Jurkat, Clone E6-1 (cell line): ENCODE measurements at regions not wholly inside any gene's neighbourhood (a gene's known extent, or its start where the extent isn't known, plus 50 kb on each side); places are given as distances from the start of the nearest gene placed in this dataset.
"Not testable (repeated sequence)": the region's sequence is repeated elsewhere in the genome, so short reads cannot be mapped to it uniquely, and the experiment has no call there.

ENCODE experiments used
- DNase-seq: peaks from one replicate; pipeline ENCODE4 v3.0.0-alpha.2; 2011; ENCODE audit warnings: low read depth, low spot score
- H3K4me3 ChIP-seq: 2 replicates; pipeline ENCODE4 v1.5.1; 2011; ENCODE audit warnings: mild to moderate bottlenecking, low read length, control low read depth, moderate library complexity

- no peak overlapping the region for H3K4me3 ChIP-seq
- DNase-seq = no peak
Measured at GRCh38 chr16:50497592-50497991, 50.6 kb upstream of the NKD1 start.

DNA sequence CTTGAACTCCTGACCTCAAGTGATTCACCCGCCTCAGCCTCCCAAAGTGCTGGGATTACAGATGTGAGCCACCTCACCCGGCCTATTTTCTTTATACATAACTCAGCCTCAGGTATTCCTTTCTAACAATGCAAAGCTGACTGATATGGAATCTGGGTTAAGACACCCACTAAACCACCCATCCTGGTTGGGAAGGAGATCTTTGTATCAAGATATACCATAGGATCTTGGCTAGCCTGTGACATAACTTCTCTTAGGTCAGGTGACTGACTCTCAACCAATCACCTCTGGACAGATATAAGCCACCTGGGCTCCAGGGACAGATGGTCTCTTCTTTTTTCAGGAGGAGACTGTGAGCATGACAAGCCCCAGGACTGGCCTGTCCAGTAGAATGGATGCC is 51.2 kb upstream of the NKD1 start:
- no peak overlapping the region for H3K4me3 ChIP-seq
- DNase-seq = no peak

DNA sequence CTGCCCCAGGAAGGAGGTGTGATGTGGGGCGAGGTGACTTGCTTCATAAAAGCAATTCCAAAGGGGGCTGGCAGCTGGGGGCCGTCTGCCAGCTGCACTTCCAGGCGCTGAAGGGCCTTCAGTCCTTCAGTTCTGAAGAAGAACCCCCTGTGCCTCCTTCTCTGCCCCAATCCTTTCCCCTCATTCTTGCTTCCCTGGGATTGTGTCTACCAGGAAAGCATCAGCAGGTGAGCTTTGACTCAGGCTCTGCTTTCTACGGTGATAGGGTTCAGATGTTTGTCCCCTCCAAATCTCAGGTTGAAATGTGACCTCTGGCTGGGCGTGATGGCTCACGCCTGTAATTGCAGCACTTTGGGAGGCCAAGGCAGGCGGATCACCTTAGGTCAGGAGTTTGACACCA is 52.5 kb upstream of the NKD1 start:
- H3K4me3 ChIP-seq = no peak overlapping the region
- DNase-seq = no peak

DNA sequence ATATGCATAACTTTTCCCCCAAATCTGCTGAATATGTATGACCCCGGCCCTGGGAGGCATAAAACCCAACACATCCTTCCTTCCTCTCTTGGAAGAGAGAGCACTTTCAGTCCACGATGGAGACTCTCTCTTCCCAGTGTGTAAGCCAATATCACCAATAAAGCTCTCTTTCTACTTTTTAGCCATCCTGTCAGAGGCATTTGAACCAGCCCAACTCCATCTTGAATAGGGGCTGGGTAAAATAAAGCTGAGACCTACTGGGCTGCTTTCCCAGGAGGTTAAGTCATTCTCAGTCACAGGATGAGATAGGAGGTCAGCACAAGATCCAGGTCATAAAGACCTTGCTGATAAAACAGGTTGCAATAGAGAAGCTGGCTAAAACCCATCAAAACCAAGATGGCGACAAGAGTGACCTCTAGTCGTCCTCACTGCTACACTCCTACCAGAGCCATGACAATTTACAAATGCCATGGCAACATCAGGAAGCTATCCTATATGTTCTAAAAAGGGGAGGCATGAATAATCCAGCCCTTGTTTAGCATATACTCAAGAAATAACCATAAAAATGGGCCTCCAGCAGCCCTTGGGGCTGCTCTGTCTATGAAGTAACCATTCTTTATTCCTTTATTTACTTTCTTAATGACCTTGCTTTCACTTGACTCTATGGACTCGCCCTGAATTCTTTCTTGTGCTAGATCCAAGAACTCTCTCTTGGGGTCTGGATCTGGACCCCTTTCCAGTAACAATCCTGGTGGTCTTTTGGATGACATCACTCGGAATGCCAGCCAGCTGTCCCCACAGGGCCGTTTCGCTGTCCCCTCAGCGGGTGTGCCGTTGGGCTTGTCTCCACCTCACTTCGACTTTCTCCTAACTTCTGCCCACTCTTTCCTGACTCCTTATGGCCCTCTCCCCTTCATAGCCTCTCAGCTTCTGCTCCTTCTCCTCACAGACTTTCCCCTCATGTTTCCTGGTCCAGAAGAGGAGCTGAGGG is 53.4 kb upstream of the NKD1 start:
- no peak overlapping the region for H3K4me3 ChIP-seq
- no peak for DNase-seq

GRCh38 chr16:50491516-50491915 is 56.7 kb upstream of the NKD1 start:
- DNase-seq = no peak
- no peak overlapping the region for H3K4me3 ChIP-seq

GRCh38 chr16:50490828-50491227 is 57.4 kb upstream of the NKD1 start:
- no peak overlapping the region for H3K4me3 ChIP-seq

DNA sequence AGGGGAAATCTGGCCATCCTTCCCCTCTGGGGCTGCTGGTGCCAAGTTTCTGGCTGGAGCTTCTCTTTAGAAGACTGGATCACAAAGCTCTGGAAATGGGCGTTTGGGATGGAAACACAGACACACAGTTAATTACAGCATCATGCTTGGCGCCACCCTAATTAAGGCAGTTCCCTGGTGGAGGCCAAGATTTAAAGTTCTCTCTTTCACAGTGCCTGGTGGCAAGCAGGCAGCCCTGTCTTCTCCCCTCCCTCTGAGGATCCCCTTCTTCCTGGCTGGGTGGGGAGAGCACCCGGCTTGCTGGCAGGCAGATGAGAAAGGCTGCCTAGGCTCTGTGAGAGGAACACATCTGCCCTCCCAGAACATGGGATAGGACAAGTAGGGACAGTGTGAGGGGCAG is 59.0 kb upstream of the NKD1 start:
- DNase-seq = no peak
- no peak overlapping the region for H3K4me3 ChIP-seq

More at GRCh38 chr16:50490828-50491227, 57.4 kb upstream of the NKD1 start:
- DNase-seq = no peak

DNA sequence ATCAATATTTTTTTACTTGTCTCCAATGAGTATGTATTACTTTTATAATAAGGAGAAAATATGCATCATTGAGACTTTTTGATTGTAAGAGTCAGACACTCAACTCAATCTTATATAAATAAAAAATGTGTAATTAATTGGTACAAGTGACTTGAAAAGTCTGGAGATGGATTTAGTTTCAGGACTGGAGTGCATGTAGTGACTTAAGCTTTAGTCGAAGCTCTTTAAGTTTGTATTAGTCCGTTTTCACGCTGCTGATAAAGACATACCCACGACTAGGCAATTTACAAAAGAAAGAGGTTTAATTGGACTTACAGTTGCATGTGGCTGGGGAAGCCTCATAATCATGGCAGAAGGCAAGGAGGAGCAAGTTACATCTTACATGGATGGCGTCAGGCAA is 60.7 kb upstream of the NKD1 start:
- DNase-seq = no peak
- H3K4me3 ChIP-seq = no peak overlapping the region

GRCh38 chr16:50486162-50486561 is 62.0 kb upstream of the NKD1 start:
- DNase-seq, H3K4me3 ChIP-seq: not testable (repeated sequence)

GRCh38 chr16:50485232-50485631 is 63.0 kb upstream of the NKD1 start:
- no peak overlapping the region for H3K4me3 ChIP-seq

GRCh38 chr16:50482271-50482670 is 65.9 kb upstream of the NKD1 start:
- H3K4me3 ChIP-seq = no peak overlapping the region
- DNase-seq = no peak

More at GRCh38 chr16:50485232-50485631, 63.0 kb upstream of the NKD1 start:
- DNase-seq = no peak

DNA sequence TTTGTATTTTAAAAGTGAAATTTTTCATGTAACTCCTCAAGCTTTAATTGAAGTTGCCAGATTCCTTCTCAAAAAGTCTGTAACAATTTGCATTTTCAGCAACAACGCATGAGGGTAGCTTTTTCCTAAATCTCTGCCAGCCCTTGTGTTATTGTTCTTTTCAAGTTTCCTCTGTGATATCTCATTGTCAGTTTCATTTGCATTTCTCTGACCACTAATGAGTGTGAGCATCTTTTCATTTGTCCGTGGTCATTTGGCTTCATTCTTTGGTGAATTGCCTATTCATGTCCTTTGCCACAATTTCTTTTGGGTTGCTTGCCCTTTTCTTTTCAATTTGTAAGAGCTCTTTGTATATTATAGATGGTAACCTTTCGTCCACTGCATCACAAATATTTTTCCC is 68.0 kb upstream of the NKD1 start:
- no peak for DNase-seq
- H3K4me3 ChIP-seq = no peak overlapping the region

DNA sequence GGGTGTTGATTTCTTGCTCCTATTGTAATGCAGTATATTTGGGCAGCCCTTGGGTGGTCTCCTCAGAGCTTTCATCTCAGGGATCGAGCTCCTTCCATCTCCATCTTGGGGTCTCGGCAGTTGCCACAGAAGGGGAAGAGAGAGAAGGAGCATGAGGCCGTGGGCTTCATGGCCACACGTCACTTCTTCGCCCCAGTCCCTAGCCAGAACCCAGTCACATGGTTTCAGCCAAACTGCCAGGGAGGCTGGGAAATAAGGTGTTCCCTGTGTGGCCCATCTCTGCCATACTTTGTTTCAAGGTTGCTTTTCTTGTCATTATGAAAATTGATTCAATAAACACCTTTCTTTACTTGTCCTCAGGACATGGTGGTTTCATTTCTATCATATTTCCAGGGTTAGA is 68.4 kb upstream of the NKD1 start:
- DNase-seq = no peak
- H3K4me3 ChIP-seq = no peak overlapping the region

DNA sequence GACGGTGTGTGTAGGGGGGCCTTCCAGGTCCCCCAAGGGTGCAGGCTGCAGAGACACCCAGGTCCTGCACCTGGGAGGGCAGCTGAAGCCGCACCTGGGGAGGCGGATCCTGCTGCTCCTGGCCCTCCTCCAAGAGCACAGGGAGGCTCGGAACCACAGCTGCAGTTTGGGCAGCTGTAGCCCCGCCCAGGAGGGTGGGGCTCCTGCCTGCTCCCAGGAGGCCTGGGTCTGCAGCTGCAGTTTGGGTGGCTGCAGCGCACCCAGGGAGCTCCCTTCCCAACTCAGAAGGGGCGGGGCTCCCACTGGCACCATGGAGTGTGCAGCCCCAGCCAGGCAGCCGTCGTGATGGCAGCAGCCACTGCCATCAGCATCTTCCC is 69.4 kb upstream of the NKD1 start:
- H3K4me3 ChIP-seq = no peak overlapping the region
- no peak for DNase-seq

DNA sequence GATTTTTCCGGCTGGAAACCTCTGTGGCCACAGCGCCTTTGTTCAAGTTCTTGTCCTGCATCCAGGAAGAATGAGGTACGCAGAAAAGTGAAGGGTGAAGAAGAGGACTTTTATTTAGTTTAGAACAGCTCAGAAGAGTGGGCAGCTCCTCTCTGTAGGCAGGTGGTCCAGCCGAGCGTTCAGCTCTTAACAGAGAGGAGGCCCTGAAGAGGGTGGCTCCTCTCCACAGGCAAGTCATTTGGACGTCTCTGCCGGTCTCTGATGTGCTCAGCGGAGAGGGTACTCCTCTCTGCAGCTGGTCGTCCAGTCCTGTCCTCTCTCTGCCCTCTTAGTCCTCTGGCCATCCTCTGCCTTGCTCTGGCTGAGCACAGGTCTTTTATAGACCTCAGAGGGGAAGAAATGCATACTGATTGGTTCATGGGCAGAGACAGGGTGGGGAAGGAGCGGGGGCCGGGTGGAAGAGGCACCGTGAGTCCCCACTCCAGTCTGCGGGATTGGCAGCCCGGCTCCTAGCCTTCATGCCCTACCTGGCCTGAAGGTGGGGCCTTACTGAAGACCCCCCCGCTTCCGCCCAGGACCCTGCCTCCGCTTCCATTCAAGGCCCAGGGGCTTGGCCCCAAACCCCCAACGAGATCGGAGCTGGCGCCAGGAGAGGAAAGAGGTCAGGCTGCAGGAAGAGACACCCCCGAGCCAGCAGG is 70.0 kb upstream of the NKD1 start:
- H3K4me3 ChIP-seq = no peak overlapping the region
- no peak for DNase-seq

- no peak overlapping the region for H3K4me3 ChIP-seq
- no peak for DNase-seq
Measured at GRCh38 chr16:50476486-50477255, 71.5 kb upstream of the NKD1 start.

DNA sequence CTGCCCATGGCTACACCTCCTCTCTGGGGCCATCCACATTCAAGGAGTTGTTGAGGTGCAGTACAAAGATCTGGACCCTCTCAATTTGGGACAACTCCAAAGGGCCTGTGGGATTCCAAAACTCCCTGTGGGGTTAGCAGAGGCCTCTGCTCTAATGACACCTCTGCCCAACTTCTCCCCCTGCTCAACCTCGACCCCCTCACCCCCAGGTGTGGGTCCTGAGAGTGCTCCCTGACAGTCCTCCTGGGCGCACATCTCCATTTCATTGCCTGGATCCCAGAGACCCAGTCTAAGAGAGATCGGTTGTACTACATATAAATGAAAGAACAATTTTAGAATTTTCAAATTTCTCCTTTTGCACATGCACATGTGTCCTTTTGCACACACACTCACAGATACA is 73.0 kb upstream of the NKD1 start:
- no peak for DNase-seq
- no peak overlapping the region for H3K4me3 ChIP-seq

DNA sequence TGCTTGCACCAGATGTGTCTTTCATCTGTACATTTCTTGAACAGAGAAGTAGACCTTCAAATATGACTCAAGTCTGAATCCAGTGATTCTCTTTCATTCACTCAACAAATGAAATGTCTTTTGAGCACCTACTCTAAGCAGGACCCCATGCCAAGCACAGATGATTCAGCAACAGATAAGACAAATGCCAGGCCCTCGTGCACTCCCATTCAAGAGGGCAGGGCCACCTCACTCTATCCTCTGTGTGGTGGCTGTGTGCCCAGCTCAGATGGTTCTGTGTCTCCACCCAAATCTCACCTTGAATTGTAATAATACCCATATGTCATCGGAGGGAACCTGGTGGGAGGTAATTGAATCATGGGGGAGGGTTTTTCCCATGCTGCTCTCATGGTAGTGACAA is 74.1 kb upstream of the NKD1 start:
- no peak overlapping the region for H3K4me3 ChIP-seq

DNA sequence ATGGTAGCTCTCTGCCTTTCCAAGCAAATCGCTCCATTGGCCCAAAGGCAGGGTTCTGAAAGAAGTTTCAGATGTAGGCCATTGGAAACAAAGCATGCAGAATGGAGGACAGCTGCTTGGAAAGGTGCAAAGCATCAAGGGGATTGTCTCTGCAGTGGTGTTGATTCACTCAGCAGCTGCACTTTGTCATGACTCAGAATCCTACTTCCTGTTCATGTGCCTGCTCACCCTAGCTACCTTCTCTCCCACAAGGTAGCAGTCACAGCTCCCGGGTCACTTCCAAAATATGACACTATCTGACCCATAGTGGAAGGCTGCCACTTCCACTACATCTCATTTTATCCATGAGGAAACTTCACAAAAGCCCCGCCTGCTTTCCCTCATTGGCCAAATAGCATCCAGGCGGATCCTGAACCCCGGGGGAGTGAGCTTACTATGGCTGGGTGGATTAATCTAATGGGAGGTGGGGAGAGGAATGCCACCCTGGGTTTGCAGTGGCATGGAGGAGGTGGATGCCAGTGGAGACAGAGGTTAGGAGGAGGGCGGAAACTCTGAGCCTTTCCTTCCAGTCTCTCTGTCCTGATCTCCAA is 74.7 kb upstream of the NKD1 start:
- no peak overlapping the region for H3K4me3 ChIP-seq
- DNase-seq = no peak

More for the DNA sequence above, 74.1 kb upstream of the NKD1 start:
- DNase-seq = no peak
